Stomach (tissue), 4 donors: ENCODE measurements at regions not wholly inside any gene's neighbourhood (a gene's known extent, or its start where the extent isn't known, plus 50 kb on each side); places are given as distances from the start of the nearest gene placed in this dataset.

Source experiments
- CTCF ChIP-seq, 7 experiments: fragments of 450-650 bp in 4 of 7; fragments of 200-600 bp in 3 of 7; sonication (generic) in 3 of 7; IDR thresholded peaks; one replicate each; pipeline ENCODE4 v1.5.1; 2016 to 2019; ENCODE audit warnings: antibody characterized with exemption in 7 of 7, control low read depth in 2 of 7, mild to moderate bottlenecking in 1 of 7
- EP300 ChIP-seq: sonication (generic); formaldehyde crosslinking; IDR thresholded peaks from one replicate; pipeline ENCODE4 v1.6.1; 2017; ENCODE audit warnings: antibody characterized with exemption

- TF ChIP-seq EP300 (no peak), CTCF (IDR thresholded peaks at IDR 0.05) (no peak)
Observed at GRCh38 chr6:148192310-148192709, 150.3 kb upstream of the SASH1 start.
